ENCODE measurements at regions not wholly inside any gene's neighbourhood (a gene's known extent, or its start where the extent isn't known, plus 50 kb on each side); places are given as distances from the start of the nearest gene placed in this dataset.

GRCh38 chr6:169069356-169069755, 184.3 kb downstream of the THBS2 start:
- peaks cover 0 to 9% of the 10 kb centered on the region in 2 experiments for H3K9me3 ChIP-seq (ENCODE audit: control insufficient read depth in 1 of 2, insufficient read depth in 1 of 2, low read length in 2 of 2)
- no peak for ATAC-seq (ENCODE audit: poor library complexity)
- Mint-ChIP-seq H3K36me3 (ENCODE audit: low read depth) (no peaks in the 10 kb centered on the region), H3K27ac (no peak overlapping the region), H3K9me3 (no peaks in the 10 kb centered on the region), H3K4me3 (no peak overlapping the region), H3K27me3 (peaks cover 10% of the 10 kb centered on the region), H3K4me1 (ENCODE audit: low read depth) (no peaks in the 10 kb centered on the region)
- no peak overlapping the region for H3K4me3 ChIP-seq (ENCODE audit: low read length)
- TF ChIP-seq, protein P1, sequence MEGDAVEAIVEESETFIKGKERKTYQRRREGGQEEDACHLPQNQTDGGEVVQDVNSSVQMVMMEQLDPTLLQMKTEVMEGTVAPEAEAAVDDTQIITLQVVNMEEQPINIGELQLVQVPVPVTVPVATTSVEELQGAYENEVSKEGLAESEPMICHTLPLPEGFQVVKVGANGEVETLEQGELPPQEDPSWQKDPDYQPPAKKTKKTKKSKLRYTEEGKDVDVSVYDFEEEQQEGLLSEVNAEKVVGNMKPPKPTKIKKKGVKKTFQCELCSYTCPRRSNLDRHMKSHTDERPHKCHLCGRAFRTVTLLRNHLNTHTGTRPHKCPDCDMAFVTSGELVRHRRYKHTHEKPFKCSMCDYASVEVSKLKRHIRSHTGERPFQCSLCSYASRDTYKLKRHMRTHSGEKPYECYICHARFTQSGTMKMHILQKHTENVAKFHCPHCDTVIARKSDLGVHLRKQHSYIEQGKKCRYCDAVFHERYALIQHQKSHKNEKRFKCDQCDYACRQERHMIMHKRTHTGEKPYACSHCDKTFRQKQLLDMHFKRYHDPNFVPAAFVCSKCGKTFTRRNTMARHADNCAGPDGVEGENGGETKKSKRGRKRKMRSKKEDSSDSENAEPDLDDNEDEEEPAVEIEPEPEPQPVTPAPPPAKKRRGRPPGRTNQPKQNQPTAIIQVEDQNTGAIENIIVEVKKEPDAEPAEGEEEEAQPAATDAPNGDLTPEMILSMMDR (IDR thresholded peaks at IDR 0.05) = no peak
- H3K4me1 ChIP-seq (ENCODE audit: insufficient read depth, low read length) = no peaks in the 10 kb centered on the region
- DNase-seq = no peak
- no peaks in the 10 kb centered on the region for H3K36me3 ChIP-seq (ENCODE audit: insufficient read depth, low read length)
- CTCF ChIA-PET = no interaction called here
- no peak overlapping the region for H3K27ac ChIP-seq (ENCODE audit: low read depth in 1 of 2, low read length in 2 of 2)
- H3K27me3 ChIP-seq (ENCODE audit: control insufficient read depth in 1 of 2, insufficient read depth in 2 of 2, low read length in 2 of 2) = no peaks in the 10 kb centered on the region
- intact Hi-C loops (cut with DNase I, micrococcal nuclease) = no loop called here
- POLR2A ChIA-PET = no interaction called here

GRCh38 chr6:169064194-169064593, 189.5 kb downstream of the THBS2 start:
- TF ChIP-seq, protein P1 (IDR thresholded peaks at IDR 0.05) = no peak

DNA sequence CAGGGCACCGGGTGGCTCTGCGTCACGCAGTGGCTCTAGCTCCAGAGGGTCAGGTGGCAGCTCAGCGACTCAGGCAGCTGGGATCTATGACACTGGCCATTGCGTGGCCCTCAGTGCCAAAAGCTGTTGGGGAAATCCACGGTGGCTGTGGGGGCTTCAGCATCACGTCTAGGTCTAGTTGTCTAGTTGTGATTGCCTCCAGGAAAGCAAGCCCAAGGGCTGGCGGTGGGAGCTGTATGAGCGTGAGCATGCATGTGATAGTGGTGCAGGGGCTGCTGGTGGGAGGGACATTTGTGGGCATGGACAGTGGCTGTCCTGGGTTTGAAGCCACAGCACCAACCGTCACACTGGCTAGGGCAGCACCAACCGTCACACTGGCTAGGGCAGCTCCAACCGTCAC, 191.4 kb downstream of the THBS2 start:
- Histone ChIP-seq H3K9me3 (ENCODE audit: control insufficient read depth in 1 of 2, insufficient read depth in 1 of 2, low read length in 2 of 2) (peaks cover 0 to 11% of the 10 kb centered on the region in 2 experiments), H3K4me3 (ENCODE audit: low read length) (no peak overlapping the region), H3K4me1 (ENCODE audit: insufficient read depth, low read length) (no peaks in the 10 kb centered on the region), H3K27me3 (ENCODE audit: control insufficient read depth in 1 of 2, insufficient read depth in 2 of 2, low read length in 2 of 2) (no peaks in the 10 kb centered on the region), H3K27ac (ENCODE audit: low read depth in 1 of 2, low read length in 2 of 2) (no peak overlapping the region), H3K36me3 (ENCODE audit: insufficient read depth, low read length) (no peaks in the 10 kb centered on the region)
- H3K4me3 Mint-ChIP-seq = no peak overlapping the region
- ATAC-seq (ENCODE audit: poor library complexity) (no peak), DNase-seq (no peak)
- POLR2A ChIA-PET = no interaction called here
- no peaks in the 10 kb centered on the region for H3K9me3 Mint-ChIP-seq
- CTCF ChIA-PET = no interaction called here
- intact Hi-C loops (cut with DNase I, micrococcal nuclease) = no loop called here
- H3K27me3 Mint-ChIP-seq = peaks cover 11% of the 10 kb centered on the region
- H3K4me1 Mint-ChIP-seq (ENCODE audit: low read depth) = no peaks in the 10 kb centered on the region
- H3K27ac Mint-ChIP-seq = no peak overlapping the region
- no peaks in the 10 kb centered on the region for H3K36me3 Mint-ChIP-seq (ENCODE audit: low read depth)
- TF ChIP-seq, protein P1 (IDR thresholded peaks at IDR 0.05) = no peak

More at GRCh38 chr6:169064194-169064593, 189.5 kb downstream of the THBS2 start:
- DNase-seq = no peak
- H3K27me3 Mint-ChIP-seq = peaks cover 11% of the 10 kb centered on the region
- H3K27ac Mint-ChIP-seq = no peak overlapping the region
- ChIA-PET POLR2A (no interaction called here), CTCF (no interaction called here)
- intact Hi-C loops (cut with DNase I, micrococcal nuclease) = no loop called here
- ATAC-seq (ENCODE audit: poor library complexity) = no peak
- H3K36me3 Mint-ChIP-seq (ENCODE audit: low read depth) = no peaks in the 10 kb centered on the region
- H3K4me1 ChIP-seq (ENCODE audit: insufficient read depth, low read length) = no peaks in the 10 kb centered on the region
- H3K27ac ChIP-seq (ENCODE audit: low read depth in 1 of 2, low read length in 2 of 2) = no peak overlapping the region
- H3K9me3 Mint-ChIP-seq = no peaks in the 10 kb centered on the region
- H3K4me3 Mint-ChIP-seq = no peak overlapping the region
- H3K27me3 ChIP-seq (ENCODE audit: control insufficient read depth in 1 of 2, insufficient read depth in 2 of 2, low read length in 2 of 2) = no peaks in the 10 kb centered on the region
- H3K4me1 Mint-ChIP-seq (ENCODE audit: low read depth) = no peaks in the 10 kb centered on the region
- H3K4me3 ChIP-seq (ENCODE audit: low read length) = no peak overlapping the region
- H3K9me3 ChIP-seq (ENCODE audit: control insufficient read depth in 1 of 2, insufficient read depth in 1 of 2, low read length in 2 of 2) = peaks cover 0 to 11% of the 10 kb centered on the region in 2 experiments
- H3K36me3 ChIP-seq (ENCODE audit: insufficient read depth, low read length) = no peaks in the 10 kb centered on the region
